COR-L47 (cell line): ENCODE measurements at regions not wholly inside any gene's neighbourhood (a gene's known extent, or its start where the extent isn't known, plus 50 kb on each side); places are given as distances from the start of the nearest gene placed in this dataset.
"Not testable (repeated sequence)": the region's sequence is repeated elsewhere in the genome, so short reads cannot be mapped to it uniquely, and the experiment has no call there.

ENCODE experiments used
- DNase-seq: peaks from one replicate; lab custom pipeline; 2025; lab: John Stamatoyannopoulos, UW

- no peak for DNase-seq
These were observed 352.1 kb downstream of the POM121L12 start for GRCh38 chr7:53387515-53387914.

DNA sequence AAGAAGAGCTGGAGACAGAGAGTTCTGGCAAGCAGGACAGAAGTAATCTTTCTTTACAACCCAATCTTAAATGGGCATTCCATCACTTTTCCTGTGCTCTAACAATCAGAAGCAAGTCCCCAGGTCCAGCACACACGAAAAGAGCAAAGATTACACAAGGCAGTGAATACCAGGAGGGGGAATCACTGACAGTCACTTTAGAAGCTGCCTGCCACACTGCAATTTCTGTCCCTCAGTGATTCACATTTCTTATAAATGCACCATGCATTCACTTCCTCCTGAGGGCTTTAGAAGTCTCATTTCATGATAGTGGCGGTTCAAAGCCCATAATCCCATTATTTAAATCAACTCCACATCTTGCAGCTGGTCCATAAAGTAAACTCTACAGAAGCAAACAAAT lies 362.5 kb downstream of the POM121L12 start:
- DNase-seq: no peak

DNA sequence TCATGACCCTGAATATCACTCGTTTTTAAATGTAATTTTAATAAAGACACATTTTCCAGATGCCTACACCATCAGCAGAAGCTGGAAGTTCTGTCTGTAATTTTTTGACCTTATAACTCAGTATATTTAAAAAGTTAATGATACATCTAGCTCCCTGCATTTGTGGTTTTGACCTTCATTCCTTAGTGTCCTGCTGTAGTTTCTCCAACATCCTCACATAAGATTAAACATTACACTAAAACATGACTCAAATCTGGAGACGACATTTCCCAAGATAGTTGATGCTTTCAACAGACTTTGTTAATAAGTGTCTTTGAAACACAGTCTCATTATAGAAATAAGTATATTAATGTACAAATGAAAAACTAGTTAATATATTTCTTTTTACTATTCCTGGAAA lies 363.1 kb downstream of the POM121L12 start:
- no peak for DNase-seq

DNA sequence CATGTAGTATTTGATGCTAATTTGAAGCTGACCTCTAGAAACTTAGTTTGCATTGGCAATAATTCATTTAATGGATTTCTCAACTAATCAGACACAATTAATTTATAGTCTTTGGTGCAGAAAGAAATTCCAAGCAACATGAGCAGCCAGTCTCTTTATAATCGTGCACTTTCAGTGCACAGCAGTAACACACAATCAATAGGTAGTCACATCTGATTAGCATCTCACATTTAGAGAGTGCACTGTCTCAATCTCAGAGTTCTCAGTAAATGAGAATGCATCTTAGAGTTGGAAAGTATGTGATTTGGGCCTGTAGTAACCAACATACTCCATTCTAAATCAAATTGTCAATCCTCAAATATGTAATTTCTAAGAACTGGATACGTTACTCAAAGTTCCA lies 377.6 kb downstream of the POM121L12 start:
- DNase-seq: no peak

DNA sequence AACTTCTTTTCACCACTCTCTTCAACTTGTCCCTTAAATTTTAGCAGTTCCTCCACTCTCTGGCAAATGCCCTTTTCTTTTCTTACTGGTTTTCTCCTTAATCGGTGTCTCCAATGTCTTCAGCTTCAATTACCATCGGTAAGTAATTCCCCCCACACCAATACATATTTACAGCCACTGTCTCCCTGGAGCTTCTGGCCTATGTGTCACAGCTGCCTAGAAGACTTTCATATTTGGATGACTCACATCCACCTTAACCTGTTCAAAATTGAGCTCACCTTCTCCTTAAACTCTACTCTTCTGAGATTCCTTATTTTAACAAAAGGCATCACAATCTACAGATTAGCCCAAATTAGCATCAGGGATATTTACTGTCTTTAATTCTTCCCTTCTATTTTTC lies 380.4 kb downstream of the POM121L12 start:
- no peak for DNase-seq

DNA sequence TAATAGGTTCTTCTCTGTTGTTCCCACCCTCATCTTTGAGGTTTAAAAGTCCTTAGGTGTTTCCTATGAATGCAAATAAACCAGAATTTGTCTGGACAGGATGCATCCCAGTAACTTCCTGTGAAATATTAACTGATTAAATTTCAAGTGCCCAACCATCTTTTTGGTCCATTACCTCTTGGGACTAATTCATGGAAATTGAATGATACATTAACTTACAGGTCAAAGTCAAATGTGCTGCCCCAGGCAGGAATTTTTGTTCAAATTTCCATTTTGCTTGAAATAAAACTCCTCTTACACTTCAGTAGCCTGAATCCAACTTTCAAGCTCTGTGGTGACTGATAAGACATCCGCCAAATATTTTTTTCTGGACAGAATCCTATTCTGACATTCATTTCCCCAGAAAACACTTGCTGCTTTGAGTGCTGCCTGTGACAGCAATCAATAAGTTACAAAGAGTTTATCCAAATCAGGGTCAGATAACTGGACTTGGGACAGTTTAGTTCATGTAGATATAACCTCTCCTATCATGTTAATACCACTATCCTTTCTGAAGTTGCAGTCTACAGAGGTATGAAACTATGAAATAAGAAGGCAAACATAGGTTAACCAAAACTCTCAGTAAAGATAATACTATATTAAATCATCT lies 383.5 kb downstream of the POM121L12 start:
- DNase-seq: no peak

DNA sequence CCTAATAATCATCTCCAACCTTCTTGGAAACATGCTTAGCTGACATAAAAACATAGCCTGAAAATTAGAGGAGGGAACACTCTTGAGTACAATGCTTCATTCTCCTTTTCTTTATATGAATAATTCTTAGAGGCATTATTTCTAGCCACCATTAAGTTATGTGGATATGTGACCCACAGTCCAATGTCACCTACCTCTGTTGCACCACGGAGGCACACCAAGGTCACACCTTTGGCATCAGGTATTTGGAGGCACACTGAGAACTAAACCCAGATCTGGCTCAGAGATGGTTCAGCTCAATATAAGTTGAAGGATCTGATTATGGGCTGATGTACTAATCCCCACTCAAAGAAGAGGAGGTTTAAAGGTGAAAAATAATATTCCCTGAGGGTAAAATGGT lies 385.1 kb downstream of the POM121L12 start:
- DNase-seq: no peak

DNA sequence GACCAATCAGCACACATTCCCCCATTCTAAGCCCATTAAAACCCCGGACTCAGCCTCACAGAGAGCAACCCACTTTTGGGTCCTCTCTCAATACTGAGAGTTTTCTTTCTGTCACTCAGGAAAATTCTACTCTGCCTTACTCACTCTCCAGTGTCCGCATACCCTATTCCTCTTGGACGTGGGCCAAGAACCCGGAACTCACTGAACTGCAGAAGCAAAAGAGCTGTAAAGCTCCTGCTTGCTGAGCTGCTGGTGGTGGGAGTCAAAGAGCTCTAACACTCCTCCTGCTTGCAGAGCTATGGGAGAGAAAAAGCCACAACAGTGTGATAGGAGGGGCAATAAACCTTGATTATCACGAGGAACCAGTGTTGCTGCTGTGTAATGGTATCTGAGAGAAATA lies 386.9 kb downstream of the POM121L12 start:
- DNase-seq: no peak

DNA sequence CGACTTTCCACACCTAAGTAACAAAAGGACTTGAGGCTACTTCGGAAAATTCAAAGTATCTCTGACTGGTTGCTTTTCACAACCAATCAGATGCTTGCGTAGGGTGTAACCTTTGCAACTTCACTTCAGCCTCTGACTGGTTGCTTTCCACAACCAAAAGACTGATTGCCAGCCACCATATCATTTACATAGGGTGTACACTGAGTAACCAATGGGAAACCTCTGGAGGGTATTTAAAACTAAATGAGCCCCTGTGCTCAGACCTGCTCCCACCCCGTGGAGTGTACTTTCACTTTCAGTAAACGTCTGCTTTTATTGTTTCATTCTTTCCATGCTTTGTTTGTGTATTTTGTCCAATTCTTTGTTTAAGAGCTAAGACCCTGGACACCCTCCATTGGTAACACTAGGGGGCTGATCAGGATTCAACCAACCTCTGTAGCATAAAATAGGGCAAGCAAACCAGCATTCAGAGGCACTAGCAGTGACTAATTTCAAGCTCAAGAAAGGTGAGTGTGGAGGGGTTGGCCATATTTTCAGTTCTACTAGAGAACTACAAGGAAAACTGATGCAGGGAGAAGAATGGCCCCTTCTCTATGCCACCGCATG lies 390.8 kb downstream of the POM121L12 start:
- peak; percentile 14 for DNase-seq

- DNase-seq: no peak
These were observed 392.6 kb downstream of the POM121L12 start for GRCh38 chr7:53428045-53428444.

DNA sequence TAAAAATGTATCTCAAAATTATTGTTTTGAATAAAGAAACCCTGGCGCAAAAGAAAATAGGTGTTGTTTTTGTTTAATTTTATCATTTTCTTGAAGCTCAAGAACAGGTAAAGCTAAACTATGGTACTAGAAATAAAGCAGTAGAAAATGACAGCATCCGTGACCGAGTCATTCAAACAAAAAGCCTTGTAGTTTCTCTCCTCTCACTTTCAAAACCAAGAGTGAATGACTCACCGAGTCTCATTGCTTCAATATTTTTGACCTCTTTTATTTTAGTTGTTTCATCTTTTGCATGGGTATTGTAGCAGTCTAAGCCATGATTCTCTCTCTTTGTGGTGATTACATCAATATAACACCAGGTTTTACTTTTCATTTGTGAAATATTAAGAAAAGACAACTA lies 396.5 kb downstream of the POM121L12 start:
- DNase-seq: no peak

DNA sequence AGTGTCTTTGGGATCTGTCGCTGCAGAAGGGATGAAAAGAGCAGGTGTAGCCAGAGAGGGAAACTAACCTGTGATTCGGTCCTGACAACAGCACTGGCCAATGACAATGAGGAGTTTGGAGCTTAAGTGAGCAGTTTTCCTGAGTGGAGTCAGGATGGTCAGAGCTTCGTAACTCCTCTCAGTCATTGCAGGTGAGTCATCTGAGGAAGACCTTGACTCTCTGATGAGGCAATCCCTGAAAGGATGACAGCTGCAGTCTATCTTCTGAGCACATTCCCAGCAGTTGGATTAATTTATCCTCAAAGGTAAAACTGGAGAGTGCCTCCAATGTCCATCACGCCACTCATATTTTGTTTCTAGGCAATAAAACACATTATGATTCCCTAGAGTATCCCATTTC lies 401.9 kb downstream of the POM121L12 start:
- DNase-seq: no peak

- no peak for DNase-seq
These were observed 410.7 kb downstream of the POM121L12 start for GRCh38 chr7:53446170-53446569.

- DNase-seq: no peak
These were observed 423.2 kb downstream of the POM121L12 start for GRCh38 chr7:53458636-53459035.

GRCh38 chr7:53466371-53466770 lies 430.9 kb downstream of the POM121L12 start:
- no peak for DNase-seq

DNA sequence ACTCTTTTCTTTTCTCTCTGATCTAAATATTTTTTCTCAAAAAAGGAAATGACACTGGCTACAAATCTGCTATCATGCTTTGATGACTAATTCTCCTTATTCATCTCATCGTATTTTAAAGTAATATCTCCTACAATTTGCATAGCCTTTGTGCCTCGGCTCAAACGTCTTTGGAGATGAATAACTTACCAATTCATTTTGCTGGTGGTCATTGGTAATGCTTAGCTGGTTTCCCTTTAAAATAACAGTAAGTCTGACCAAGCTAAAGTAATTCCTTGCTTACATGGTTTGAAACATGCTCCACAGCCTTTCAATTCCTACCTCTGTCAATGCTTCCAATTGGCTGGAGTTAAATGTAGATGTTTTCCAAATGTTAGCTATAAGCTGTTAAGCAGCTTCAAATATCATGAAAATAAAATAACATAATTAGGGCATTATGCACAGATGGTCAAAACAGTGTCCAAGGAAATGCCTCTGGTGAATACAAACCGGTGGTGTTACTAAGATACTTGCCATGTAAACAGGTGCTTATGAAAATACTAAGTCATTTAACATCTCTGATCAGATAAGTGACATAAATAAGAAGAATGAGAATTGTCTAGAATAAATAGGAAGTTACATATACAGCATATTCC lies 435.0 kb downstream of the POM121L12 start:
- DNase-seq: no peak

DNA sequence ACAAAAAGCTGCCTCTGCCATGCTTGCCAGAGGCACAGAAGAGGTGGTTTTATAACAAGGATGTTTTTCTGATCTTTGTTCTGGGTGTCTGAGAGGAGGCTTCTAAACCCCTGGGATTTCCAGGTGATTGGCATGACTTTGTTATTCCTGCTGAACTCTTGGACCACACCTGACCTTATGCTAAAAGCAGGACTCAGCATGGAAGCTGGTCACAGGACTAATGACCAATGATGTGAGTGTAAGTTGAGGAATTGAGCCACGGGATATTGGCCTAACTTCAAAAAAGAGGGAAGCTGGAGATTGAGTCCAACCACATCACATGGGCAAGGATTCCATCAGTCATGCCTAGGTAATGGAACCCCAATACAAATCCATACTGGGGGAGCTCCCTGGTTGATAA lies 437.9 kb downstream of the POM121L12 start:
- no peak for DNase-seq

DNA sequence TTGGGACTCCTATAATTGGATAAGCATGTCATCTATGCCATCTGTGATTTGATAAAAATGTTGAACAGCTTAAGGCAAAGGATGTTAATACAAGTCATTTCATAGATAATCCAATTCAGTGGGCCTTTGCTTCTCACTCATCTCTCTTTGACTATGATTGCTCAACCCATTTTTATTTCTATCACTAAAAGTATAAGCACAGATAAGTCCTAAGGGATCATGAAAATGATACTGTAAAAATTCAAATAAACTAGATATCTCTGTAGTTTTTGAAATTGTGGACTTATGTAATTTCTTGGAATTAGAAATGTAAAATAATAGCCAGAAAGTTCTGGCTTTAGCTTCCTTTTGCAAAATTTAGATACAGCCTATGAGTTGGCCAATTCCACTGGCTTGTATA lies 440.3 kb downstream of the POM121L12 start:
- DNase-seq: no peak

DNA sequence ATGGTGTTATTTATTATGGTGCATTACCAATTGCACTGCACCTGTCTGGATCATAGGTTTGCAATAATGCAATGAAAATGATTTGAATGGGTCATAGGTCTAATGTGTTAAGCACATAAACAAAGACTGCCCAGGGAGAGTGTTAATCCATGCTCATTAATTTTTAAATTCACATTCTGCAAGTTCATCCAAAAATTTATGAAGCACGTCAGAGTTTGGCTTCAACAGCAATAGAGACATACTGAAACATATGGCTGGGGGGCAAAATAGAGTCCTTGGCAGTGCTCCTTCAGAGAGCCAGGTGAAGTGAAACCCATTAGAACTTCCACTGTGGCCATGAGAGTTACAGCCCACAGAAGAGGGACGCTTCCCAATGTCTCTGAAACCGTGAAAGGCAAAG lies 441.1 kb downstream of the POM121L12 start:
- DNase-seq: no peak

GRCh38 chr7:53485354-53485753 lies 449.9 kb downstream of the POM121L12 start:
- DNase-seq: no peak

- DNase-seq: no peak
These were observed 455.6 kb downstream of the POM121L12 start for GRCh38 chr7:53491051-53491450.

DNA sequence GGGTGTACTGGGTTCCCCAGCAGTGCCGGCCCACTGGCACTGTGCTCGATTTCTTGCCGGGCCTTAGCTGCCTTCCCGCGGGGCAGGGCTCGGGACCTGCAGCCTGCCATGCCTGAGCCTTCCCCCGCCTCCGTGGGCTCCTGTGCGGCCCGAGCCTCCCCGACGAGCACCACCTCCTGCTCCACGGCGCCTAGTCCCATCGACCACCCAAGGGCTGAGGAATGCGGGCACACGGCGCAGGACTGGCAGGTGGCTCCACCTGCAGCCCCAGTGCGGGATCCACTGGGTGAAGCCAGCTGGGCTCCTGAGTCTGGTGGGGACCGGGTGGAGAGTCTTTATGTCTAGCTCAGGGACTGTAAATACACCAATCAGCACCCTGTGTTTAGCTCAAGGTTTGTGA lies 459.7 kb downstream of the POM121L12 start:
- DNase-seq: not testable (repeated sequence)

- DNase-seq: no peak
These were observed 464.6 kb downstream of the POM121L12 start for GRCh38 chr7:53500076-53500475.

GRCh38 chr7:53504914-53505313 lies 469.5 kb downstream of the POM121L12 start:
- no peak for DNase-seq
